ENCODE measurements at regions not wholly inside any gene's neighbourhood (a gene's known extent, or its start where the extent isn't known, plus 50 kb on each side); places are given as distances from the start of the nearest gene placed in this dataset.
A peak's percentile ranks its signal among the peaks of the same experiment; 100 is the strongest.

GRCh38 chr7:19397911-19398310 lies 252.7 kb upstream of the FERD3L start:
- Histone ChIP-seq H3K27me3 (ENCODE audit: control insufficient read depth in 2 of 2, insufficient read depth in 2 of 2, low read length in 2 of 2) (no peaks in the 10 kb centered on the region), H2AFZ (ENCODE audit: insufficient read depth, low read depth, low read length, poor library complexity, severe bottlenecking) (no peak overlapping the region), H3K9me3 (replicated peaks in 1 of 2; ENCODE audit: control insufficient read depth in 1 of 2, insufficient read depth in 1 of 2, low read length in 2 of 2) (no peaks in the 10 kb centered on the region), H3K79me2 (ENCODE audit: insufficient read depth, low read length) (no peaks in the 10 kb centered on the region), H3K9ac (ENCODE audit: insufficient read depth, low read length, poor library complexity, severe bottlenecking) (no peak overlapping the region), H3K27ac (ENCODE audit: low read depth in 1 of 2, low read length in 2 of 2) (no peak overlapping the region), H4K20me1 (ENCODE audit: insufficient read depth, low read length) (no peaks in the 10 kb centered on the region), H3K4me3 (replicated peaks in 1 of 3; ENCODE audit: low read depth in 2 of 3, low read length in 3 of 3) (no peak overlapping the region), H3K4me1 (ENCODE audit: control insufficient read depth in 1 of 2, insufficient read depth in 2 of 2, low read length in 2 of 2) (peaks cover 0 to 4% of the 10 kb centered on the region in 2 donors), H3K4me2 (replicated peaks; ENCODE audit: extremely low read depth, low read length, poor library complexity, severe bottlenecking) (no peak overlapping the region), H3K36me3 (replicated peaks in 1 of 2; ENCODE audit: control insufficient read depth in 1 of 2, insufficient read depth in 2 of 2, low read length in 2 of 2) (no peaks in the 10 kb centered on the region)
- no peak overlapping the region for H3K27ac Mint-ChIP-seq
- intact Hi-C loops (cut with micrococcal nuclease): no loop called here
- peak overlapping the region in 1 of 2 donors; percentile 24 for H3K4me3 Mint-ChIP-seq
- peak in 1 of 3 donors; percentile 12 for DNase-seq
- H3K27me3 Mint-ChIP-seq (ENCODE audit: low read depth in 3 of 3): peaks cover 0 to 1% (median 0%) of the 10 kb centered on the region in 3 donors
- peaks cover 0 to 3% (median 0%) of the 10 kb centered on the region in 7 donors for H3K9me3 Mint-ChIP-seq
- TF ChIP-seq CTCF (IDR thresholded peaks at IDR 0.05): no peak
- 0% methylated on average over 3 of the region's 4 CpGs for WGBS (ENCODE audit: insufficient coverage)
- no peaks in the 10 kb centered on the region for H3K36me3 Mint-ChIP-seq
- peaks cover 10% of the 10 kb centered on the region for H3K4me1 Mint-ChIP-seq

GRCh38 chr7:19392246-19392645 lies 247.0 kb upstream of the FERD3L start:
- H4K20me1 ChIP-seq (ENCODE audit: insufficient read depth, low read length): no peaks in the 10 kb centered on the region
- Mint-ChIP-seq H3K27me3 (ENCODE audit: low read depth in 3 of 3) (no peaks in the 10 kb centered on the region), H3K4me1 (no peaks in the 10 kb centered on the region), H3K27ac (no peak overlapping the region), H3K36me3 (no peaks in the 10 kb centered on the region), H3K4me3 (no peak overlapping the region), H3K9me3 (peaks cover 0 to 6% (median 0%) of the 10 kb centered on the region in 7 donors)
- H3K9ac ChIP-seq (ENCODE audit: insufficient read depth, low read length, poor library complexity, severe bottlenecking): no peak overlapping the region
- no peak overlapping the region for H3K4me3 ChIP-seq (replicated peaks in 1 of 3; ENCODE audit: low read depth in 2 of 3, low read length in 3 of 3)
- H3K4me2 ChIP-seq (replicated peaks; ENCODE audit: extremely low read depth, low read length, poor library complexity, severe bottlenecking): no peak overlapping the region
- no peak overlapping the region for H3K27ac ChIP-seq (ENCODE audit: low read depth in 1 of 2, low read length in 2 of 2)
- no peaks in the 10 kb centered on the region for H3K79me2 ChIP-seq (ENCODE audit: insufficient read depth, low read length)
- no peaks in the 10 kb centered on the region for H3K27me3 ChIP-seq (ENCODE audit: control insufficient read depth in 2 of 2, insufficient read depth in 2 of 2, low read length in 2 of 2)
- intact Hi-C loops (cut with micrococcal nuclease): no loop called here
- no peak overlapping the region for H2AFZ ChIP-seq (ENCODE audit: insufficient read depth, low read depth, low read length, poor library complexity, severe bottlenecking)
- no CpG with 5 or more reads among the region's 3 CpGs for WGBS (ENCODE audit: insufficient coverage)
- no peaks in the 10 kb centered on the region for H3K36me3 ChIP-seq (replicated peaks in 1 of 2; ENCODE audit: control insufficient read depth in 1 of 2, insufficient read depth in 2 of 2, low read length in 2 of 2)
- no peaks in the 10 kb centered on the region for H3K9me3 ChIP-seq (replicated peaks in 1 of 2; ENCODE audit: control insufficient read depth in 1 of 2, insufficient read depth in 1 of 2, low read length in 2 of 2)
- H3K4me1 ChIP-seq (ENCODE audit: control insufficient read depth in 1 of 2, insufficient read depth in 2 of 2, low read length in 2 of 2): no peaks in the 10 kb centered on the region
- no peak for DNase-seq
- no peak for TF ChIP-seq CTCF (IDR thresholded peaks at IDR 0.05)

All from CD14-positive monocyte (primary cell).